Effector CD4-positive, alpha-beta T cell (primary cell): ENCODE measurements at regions not wholly inside any gene's neighbourhood (a gene's known extent, or its start where the extent isn't known, plus 50 kb on each side); places are given as distances from the start of the nearest gene placed in this dataset.
"Not testable (repeated sequence)": the region's sequence is repeated elsewhere in the genome, so short reads cannot be mapped to it uniquely, and the experiment has no call there.

ENCODE experiments used
- DNase-seq: peaks from one replicate; pipeline ENCODE4 v3.0.0-alpha.2; 2020

GRCh38 chr1:121573881-121574504 is 389.2 kb downstream of the SRGAP2C start:
- not testable (repeated sequence) for DNase-seq

GRCh38 chr1:121574505-121574899 is 389.7 kb downstream of the SRGAP2C start:
- not testable (repeated sequence) for DNase-seq

GRCh38 chr1:121582898-121583297 is 398.1 kb downstream of the SRGAP2C start:
- DNase-seq, result not testable (repeated sequence)

- no peak for DNase-seq
Observed at GRCh38 chr1:121586369-121587229, 401.8 kb downstream of the SRGAP2C start.

- DNase-seq, result no peak
Observed at GRCh38 chr1:121587230-121587569, 402.4 kb downstream of the SRGAP2C start.

GRCh38 chr1:121587777-121588176 is 403.0 kb downstream of the SRGAP2C start:
- no peak for DNase-seq

GRCh38 chr1:121594096-121594495 is 409.3 kb downstream of the SRGAP2C start:
- no peak for DNase-seq

- no peak for DNase-seq
Observed at GRCh38 chr1:121595089-121595488, 410.3 kb downstream of the SRGAP2C start.

- not testable (repeated sequence) for DNase-seq
Observed at GRCh38 chr1:121604843-121605444, 420.2 kb downstream of the SRGAP2C start.

GRCh38 chr1:121607499-121607898 is 422.7 kb downstream of the SRGAP2C start:
- DNase-seq, result not testable (repeated sequence)
